ENCODE measurements at regions not wholly inside any gene's neighbourhood (a gene's known extent, or its start where the extent isn't known, plus 50 kb on each side); places are given as distances from the start of the nearest gene placed in this dataset.

- DNase-seq: no peak
Measured at GRCh38 chr6:56862415-56863175, 92.3 kb upstream of the BEND6 start.

GRCh38 chr6:56860475-56860874 lies 94.4 kb upstream of the BEND6 start:
- no peak for DNase-seq

GRCh38 chr6:56856036-56856580 lies 98.8 kb upstream of the BEND6 start:
- no peak for DNase-seq

GRCh38 chr6:56854086-56854485 lies 100.8 kb upstream of the BEND6 start:
- no peak for DNase-seq

GRCh38 chr6:56853541-56853940 lies 101.4 kb upstream of the BEND6 start:
- no peak for DNase-seq

GRCh38 chr6:56852260-56853010 lies 102.5 kb upstream of the BEND6 start:
- DNase-seq: no peak

GRCh38 chr6:56851541-56852259 lies 103.2 kb upstream of the BEND6 start:
- peak; percentile 4 to 36 for DNase-seq

GRCh38 chr6:56851074-56851473 lies 103.8 kb upstream of the BEND6 start:
- DNase-seq: no peak

GRCh38 chr6:56850626-56851025 lies 104.3 kb upstream of the BEND6 start:
- DNase-seq: no peak

GRCh38 chr6:56849896-56850295 lies 105.0 kb upstream of the BEND6 start:
- DNase-seq: no peak

- DNase-seq: no peak
Measured at GRCh38 chr6:56848105-56848504, 106.8 kb upstream of the BEND6 start.

GRCh38 chr6:56845032-56845431 lies 109.9 kb upstream of the BEND6 start:
- DNase-seq: no peak

- DNase-seq: peak; percentile 58 to 69
Measured at GRCh38 chr6:56843476-56844349, 111.2 kb upstream of the BEND6 start.

GRCh38 chr6:56842686-56843475 lies 112.0 kb upstream of the BEND6 start:
- peak in 1 of 2 donors; percentile 12 for DNase-seq

- no peak for DNase-seq
Measured at GRCh38 chr6:56841751-56842150, 113.2 kb upstream of the BEND6 start.

GRCh38 chr6:56841381-56841749 lies 113.5 kb upstream of the BEND6 start:
- no peak for DNase-seq

- no peak for DNase-seq
Measured at GRCh38 chr6:56840467-56841380, 114.2 kb upstream of the BEND6 start.

- no peak for DNase-seq
Measured at GRCh38 chr6:56839533-56840183, 115.2 kb upstream of the BEND6 start.

- no peak for DNase-seq
Measured at GRCh38 chr6:56838965-56839364, 115.9 kb upstream of the BEND6 start.

- no peak for DNase-seq
Measured at GRCh38 chr6:56838016-56838555, 116.8 kb upstream of the BEND6 start.
